SK-N-SH (cell line): ENCODE measurements at regions not wholly inside any gene's neighbourhood (a gene's known extent, or its start where the extent isn't known, plus 50 kb on each side); places are given as distances from the start of the nearest gene placed in this dataset.

Experiments
- CTCF ChIA-PET: fragments of 300-600, 350-600 bp; formaldehyde crosslinking; extraction: SDS; loops from one replicate; lab custom pipeline; 2021; lab: Yijun Ruan, JAX
- POLR2A ChIA-PET: fragments of 350-600 bp; sonication (Branson Sonifier 250); formaldehyde crosslinking; extraction: SDS; loops from one replicate; lab custom pipeline; 2020; ENCODE audit warnings: antibody characterized with exemption, inconsistent platforms; lab: Yijun Ruan, JAX
- DNase-seq: peaks from one replicate; pipeline ENCODE4 v3.0.0; 2012
- H2AFZ ChIP-seq: fragments of 200-600 bp; sonication (generic); 2 replicates; pipeline ENCODE4 v1.8.1; 2016; ENCODE audit warnings: antibody characterized with exemption, mild to moderate bottlenecking, low read depth
- H3F3A ChIP-seq: fragments of 200-600 bp; sonication (generic); replicated peaks from 2 replicates; pipeline ENCODE3; 2016; ENCODE audit warnings: antibody characterized with exemption, mild to moderate bottlenecking; ENCODE audit not compliant: insufficient read depth
- H3K27ac ChIP-seq, 2 experiments: fragments of 200-500 bp in 1 of 2; fragments of 200-600 bp in 1 of 2; sonication (Bioruptor generic) in 1 of 2; sonication (generic), shearing (Covaris generic) in 1 of 2; 2 replicates each; pipeline versions ENCODE4 v1.5.1 to v1.6.1; 2014 to 2016; ENCODE audit warnings: low read depth in 2 of 2, inconsistent platforms in 1 of 2, low read length in 1 of 2, mild to moderate bottlenecking in 1 of 2, mixed read lengths in 1 of 2
- H3K27me3 ChIP-seq: fragments of 200-600 bp; sonication (generic), shearing (Covaris generic); 2 replicates; pipeline ENCODE4 v1.6.1; 2016; ENCODE audit warnings: mixed run types; ENCODE audit not compliant: insufficient read depth
- H3K36me3 ChIP-seq, 2 experiments: fragments of 200-500 bp in 1 of 2; fragments of 200-600 bp in 1 of 2; sonication (Bioruptor generic) in 1 of 2; sonication (generic) in 1 of 2; replicated peaks in 1 of 2; 2 replicates each; pipeline versions ENCODE3 to v1.5.1; 2014 to 2016; ENCODE audit warnings: low read length in 1 of 2, mild to moderate bottlenecking in 1 of 2; ENCODE audit not compliant: insufficient read depth in 2 of 2, control insufficient read depth in 1 of 2
- H3K4me1 ChIP-seq, 2 experiments: fragments of 200-500 bp in 1 of 2; fragments of 200-600 bp in 1 of 2; sonication (Bioruptor generic) in 1 of 2; sonication (generic), shearing (Covaris generic) in 1 of 2; 2 replicates each; pipeline versions ENCODE4 v1.5.1 to v1.6.1; 2014 to 2016; ENCODE audit warnings: low read depth in 1 of 2, low read length in 1 of 2, mixed run types in 1 of 2; ENCODE audit not compliant: insufficient read depth in 2 of 2, control insufficient read depth in 1 of 2
- H3K4me2 ChIP-seq: fragments of 200-600 bp; sonication (generic), shearing (Covaris generic); 2 replicates; pipeline ENCODE4 v1.6.1; 2017; ENCODE audit warnings: mixed run types
- H3K4me3 ChIP-seq, 2 experiments: fragments of 200-500 bp in 1 of 2; fragments of 200-600 bp in 1 of 2; sonication (Bioruptor generic) in 1 of 2; sonication (generic), shearing (Covaris generic) in 1 of 2; 2 replicates each; pipeline versions ENCODE4 v1.5.1 to v1.8.1; 2014 to 2016; ENCODE audit warnings: low read depth in 2 of 2, inconsistent platforms in 1 of 2, low read length in 1 of 2, mild to moderate bottlenecking in 1 of 2, mixed read lengths in 1 of 2, moderate library complexity in 1 of 2
- H3K79me2 ChIP-seq: fragments of 200-600 bp; sonication (generic); 2 replicates; pipeline ENCODE4 v1.8.1; 2017; ENCODE audit warnings: mild to moderate bottlenecking; ENCODE audit not compliant: insufficient read depth
- H3K9ac ChIP-seq: fragments of 200-600 bp; sonication (generic); 2 replicates; pipeline ENCODE4 v1.6.1; 2017; ENCODE audit warnings: mixed run types
- H3K9me2 ChIP-seq: fragments of 200-600 bp; sonication (generic); 2 replicates; pipeline ENCODE4 v1.6.1; 2017; ENCODE audit warnings: mixed run types
- H3K9me3 ChIP-seq: fragments of 200-600 bp; sonication (generic); 2 replicates; pipeline ENCODE4 v1.6.1; 2017; ENCODE audit warnings: mixed run types, mild to moderate bottlenecking, moderate library complexity
- H4K20me1 ChIP-seq: fragments of 200-600 bp; sonication (generic); 2 replicates; pipeline ENCODE4 v1.6.1; 2017; ENCODE audit warnings: mild to moderate bottlenecking, mixed run types; ENCODE audit not compliant: insufficient read depth
- CHD2 ChIP-seq: fragments of 150-350 bp; IDR thresholded peaks from 2 replicates; pipeline ENCODE4 v1.6.1; 2018; ENCODE audit warnings: low read length; ENCODE audit not compliant: partially characterized antibody
- EP300 ChIP-seq, 2 experiments: IDR thresholded peaks; 2 replicates each; pipeline versions ENCODE4 v1.4.0 to v1.6.1; 2012; ENCODE audit warnings: borderline replicate concordance in 1 of 2, low read depth in 1 of 2, low read length in 1 of 2
- EZH2phosphoT487 ChIP-seq: fragments of 200-600 bp; sonication (generic); IDR thresholded peaks from 2 replicates; pipeline ENCODE4 v1.6.1; 2017; ENCODE audit warnings: low read depth, mixed run types, mild to moderate bottlenecking, antibody characterized with exemption, moderate library complexity, borderline replicate concordance
- FOSL2 ChIP-seq: IDR thresholded peaks from 2 replicates; pipeline ENCODE4 v1.4.0; 2012; ENCODE audit warnings: low read depth, mild to moderate bottlenecking, moderate library complexity, borderline replicate concordance
- FOXM1 ChIP-seq: IDR thresholded peaks from 2 replicates; pipeline ENCODE4 v1.4.0; 2012; ENCODE audit warnings: low read depth, mild to moderate bottlenecking
- GATA2 ChIP-seq: sonication (generic); formaldehyde crosslinking; IDR thresholded peaks from 2 replicates; pipeline ENCODE4 v1.5.0; 2020; ENCODE audit warnings: mild to moderate bottlenecking, missing genetic modification reagents
- IRF3 ChIP-seq: fragments of 150-350 bp; IDR thresholded peaks from 2 replicates; pipeline ENCODE4 v1.6.1; 2016; ENCODE audit warnings: mild to moderate bottlenecking, low read depth, low read length
- JUND ChIP-seq: IDR thresholded peaks from 2 replicates; pipeline ENCODE4 v1.4.0; 2012
- MXI1 ChIP-seq: IDR thresholded peaks from 2 replicates; pipeline ENCODE4 v1.6.1; 2012; ENCODE audit warnings: mild to moderate bottlenecking, low read depth, low read length, improper control_type of control experiment
- NRF1 ChIP-seq: IDR thresholded peaks from 2 replicates; pipeline ENCODE4 v1.6.1; 2012; ENCODE audit warnings: low read depth, mild to moderate bottlenecking, low read length
- RAD21 ChIP-seq: IDR thresholded peaks from 2 replicates; pipeline ENCODE4 v1.6.1; 2012; ENCODE audit warnings: mild to moderate bottlenecking, low read length
- SIN3A ChIP-seq: IDR thresholded peaks from 2 replicates; pipeline ENCODE4 v1.6.1; 2012; ENCODE audit warnings: low read depth, mild to moderate bottlenecking, low read length, moderate library complexity, borderline replicate concordance
- TCF12 ChIP-seq: IDR thresholded peaks from 2 replicates; pipeline ENCODE4 v1.4.0; 2012
- TEAD4 ChIP-seq: IDR thresholded peaks from 2 replicates; pipeline ENCODE4 v1.4.0; 2012; ENCODE audit warnings: mild to moderate bottlenecking, borderline replicate concordance; ENCODE audit not compliant: insufficient read depth
- WGBS: methylation state at CpG from one replicate; pipeline ENCODE4 v1.1.6; 2017; ENCODE audit warnings: low lambda C conversion rate; 5-methylcytosine and 5-hydroxymethylcytosine counted together
- TF ChIP-seq, protein P1 (sequence below): fragments of 150-350 bp; IDR thresholded peaks from 2 replicates; pipeline ENCODE4 v1.6.1; 2017; ENCODE audit warnings: antibody characterized with exemption, low read length, low read depth, borderline replicate concordance
- TF ChIP-seq, protein P2 (sequence below): IDR thresholded peaks from 2 replicates; pipeline ENCODE4 v1.6.1; 2012; ENCODE audit warnings: mild to moderate bottlenecking, low read depth, low read length, moderate library complexity

- TF ChIP-seq RAD21 (no peak), NRF1 (no peak), FOSL2 (peak; percentile 66), SIN3A (no peak), FOXM1 (no peak), TEAD4 (no peak), GATA2 (CRISPR knock-in tag) (no peak), EZH2phosphoT487 (no peak), JUND (peak; percentile 48; the same call in 1 of the 2 replicates), TCF12 (peak; percentile 72)
- TF ChIP-seq, protein P1, sequence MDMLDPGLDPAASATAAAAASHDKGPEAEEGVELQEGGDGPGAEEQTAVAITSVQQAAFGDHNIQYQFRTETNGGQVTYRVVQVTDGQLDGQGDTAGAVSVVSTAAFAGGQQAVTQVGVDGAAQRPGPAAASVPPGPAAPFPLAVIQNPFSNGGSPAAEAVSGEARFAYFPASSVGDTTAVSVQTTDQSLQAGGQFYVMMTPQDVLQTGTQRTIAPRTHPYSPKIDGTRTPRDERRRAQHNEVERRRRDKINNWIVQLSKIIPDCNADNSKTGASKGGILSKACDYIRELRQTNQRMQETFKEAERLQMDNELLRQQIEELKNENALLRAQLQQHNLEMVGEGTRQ = no peak
- TF ChIP-seq, protein P2, sequence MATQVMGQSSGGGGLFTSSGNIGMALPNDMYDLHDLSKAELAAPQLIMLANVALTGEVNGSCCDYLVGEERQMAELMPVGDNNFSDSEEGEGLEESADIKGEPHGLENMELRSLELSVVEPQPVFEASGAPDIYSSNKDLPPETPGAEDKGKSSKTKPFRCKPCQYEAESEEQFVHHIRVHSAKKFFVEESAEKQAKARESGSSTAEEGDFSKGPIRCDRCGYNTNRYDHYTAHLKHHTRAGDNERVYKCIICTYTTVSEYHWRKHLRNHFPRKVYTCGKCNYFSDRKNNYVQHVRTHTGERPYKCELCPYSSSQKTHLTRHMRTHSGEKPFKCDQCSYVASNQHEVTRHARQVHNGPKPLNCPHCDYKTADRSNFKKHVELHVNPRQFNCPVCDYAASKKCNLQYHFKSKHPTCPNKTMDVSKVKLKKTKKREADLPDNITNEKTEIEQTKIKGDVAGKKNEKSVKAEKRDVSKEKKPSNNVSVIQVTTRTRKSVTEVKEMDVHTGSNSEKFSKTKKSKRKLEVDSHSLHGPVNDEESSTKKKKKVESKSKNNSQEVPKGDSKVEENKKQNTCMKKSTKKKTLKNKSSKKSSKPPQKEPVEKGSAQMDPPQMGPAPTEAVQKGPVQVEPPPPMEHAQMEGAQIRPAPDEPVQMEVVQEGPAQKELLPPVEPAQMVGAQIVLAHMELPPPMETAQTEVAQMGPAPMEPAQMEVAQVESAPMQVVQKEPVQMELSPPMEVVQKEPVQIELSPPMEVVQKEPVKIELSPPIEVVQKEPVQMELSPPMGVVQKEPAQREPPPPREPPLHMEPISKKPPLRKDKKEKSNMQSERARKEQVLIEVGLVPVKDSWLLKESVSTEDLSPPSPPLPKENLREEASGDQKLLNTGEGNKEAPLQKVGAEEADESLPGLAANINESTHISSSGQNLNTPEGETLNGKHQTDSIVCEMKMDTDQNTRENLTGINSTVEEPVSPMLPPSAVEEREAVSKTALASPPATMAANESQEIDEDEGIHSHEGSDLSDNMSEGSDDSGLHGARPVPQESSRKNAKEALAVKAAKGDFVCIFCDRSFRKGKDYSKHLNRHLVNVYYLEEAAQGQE = no peak
- H3K9me2 ChIP-seq = no peaks in the 10 kb centered on the region
- no peak overlapping the region for H3K4me2 ChIP-seq
- POLR2A ChIA-PET = no interaction called here
- no peaks in the 10 kb centered on the region for H3K27me3 ChIP-seq
- CTCF ChIA-PET = no interaction called here
- H3K9me3 ChIP-seq = no peaks in the 10 kb centered on the region
- WGBS = 66% methylated on average over 6 of the region's 6 CpGs
- H3K27ac ChIP-seq = peak overlapping the region in 1 of 2 experiments; percentile 29; a peak in 1 of 4 replicates
- no peaks in the 10 kb centered on the region for H3K36me3 ChIP-seq
- no peak for DNase-seq
- H3K4me1 ChIP-seq = peaks cover 0 to 7% of the 10 kb centered on the region in 2 experiments; a peak in 2 of 4 replicates
- H2AFZ ChIP-seq = no peak overlapping the region; the same call in 1 of the 2 replicates
- H4K20me1 ChIP-seq = no peaks in the 10 kb centered on the region
- no peak overlapping the region for H3K4me3 ChIP-seq
- no peaks in the 10 kb centered on the region for H3F3A ChIP-seq
- no peak overlapping the region for H3K9ac ChIP-seq
- no peaks in the 10 kb centered on the region for H3K79me2 ChIP-seq
Measured at GRCh38 chr1:218772575-218772974, 401.1 kb upstream of the LYPLAL1 start.

GRCh38 chr1:218775501-218776021 lies 398.1 kb upstream of the LYPLAL1 start:
- Histone ChIP-seq H3K27ac (no peak overlapping the region), H2AFZ (no peak overlapping the region), H3K4me3 (no peak overlapping the region), H3K36me3 (no peaks in the 10 kb centered on the region), H3K4me1 (peaks cover 8 to 9% of the 10 kb centered on the region in 2 experiments; a peak in 3 of 4 replicates), H3K79me2 (no peaks in the 10 kb centered on the region), H3K4me2 (no peak overlapping the region), H3K27me3 (no peaks in the 10 kb centered on the region), H3F3A (peaks cover 15% of the 10 kb centered on the region), H3K9me2 (no peaks in the 10 kb centered on the region), H3K9ac (no peak overlapping the region), H4K20me1 (no peaks in the 10 kb centered on the region), H3K9me3 (no peaks in the 10 kb centered on the region)
- DNase-seq = peak; percentile 15
- WGBS = 85% methylated on average over 4 of the region's 4 CpGs
- ChIA-PET POLR2A (no interaction called here), CTCF (interaction anchor here (1.1 kb wide), 1 partner anchor 23 kb away, joined by 3 read pairs; no protein-coding TSS in a partner anchor)
- no peak for TF ChIP-seq EZH2phosphoT487
- TF ChIP-seq JUND = no peak
- TF ChIP-seq FOXM1 = no peak
- TF ChIP-seq, protein P2 = no peak
- peak; percentile 25; the same call in 1 of the 2 replicates for TF ChIP-seq GATA2 (CRISPR knock-in tag)
- TF ChIP-seq MXI1 = no peak
- TF ChIP-seq TCF12 = peak; percentile 23; the same call in 1 of the 2 replicates
- TF ChIP-seq CHD2 = peak; percentile 42
- peak in 1 of 2 experiments; percentile 45; a peak in 1 of 4 replicates for TF ChIP-seq EP300 (IDR thresholded peaks at IDR 0.05; ENCODE audit: borderline replicate concordance in 1 of 2, low read depth in 1 of 2, low read length in 1 of 2)
- no peak for TF ChIP-seq IRF3
